CD4-positive, CD25-positive, alpha-beta regulatory T cell (primary cell): ENCODE measurements at regions not wholly inside any gene's neighbourhood (a gene's known extent, or its start where the extent isn't known, plus 50 kb on each side); places are given as distances from the start of the nearest gene placed in this dataset.

Experiments used
- ATAC-seq, 2 donors: fragments of 150-1000 bp; cut with Tn5 transposase; one replicate each; pipeline ENCODE4 v1.10.0; 2021; ENCODE audit warnings: low read depth in 2 of 2, moderate number of reproducible peaks in 2 of 2, moderate library complexity in 1 of 2
- DNase-seq, 3 donors: peaks; one replicate each; pipeline versions ENCODE4 v3.0.0 to v3.0.0-alpha.2; 2012 to 2022; ENCODE audit warnings: mixed read lengths in 1 of 3
- H3K27ac ChIP-seq: one replicate; pipeline ENCODE4 v1.7.0; 2013; ENCODE audit warnings: mild to moderate bottlenecking, low read length; ENCODE audit not compliant: insufficient read depth, poor library complexity, severe bottlenecking
- H3K27me3 ChIP-seq: one replicate; pipeline ENCODE4 v1.7.0; 2013; ENCODE audit warnings: low read length; ENCODE audit not compliant: control insufficient read depth, insufficient read depth
- H3K36me3 ChIP-seq: one replicate; pipeline ENCODE4 v1.7.0; 2013; ENCODE audit warnings: mild to moderate bottlenecking, low read length, moderate library complexity; ENCODE audit not compliant: control insufficient read depth, insufficient read depth
- H3K4me1 ChIP-seq: 2 replicates; pipeline ENCODE4 v1.7.0; 2013; ENCODE audit warnings: mild to moderate bottlenecking, low read length; ENCODE audit not compliant: insufficient read depth, control insufficient read depth, poor library complexity, severe bottlenecking
- H3K4me3 ChIP-seq: one replicate; pipeline ENCODE4 v1.7.0; 2013; ENCODE audit warnings: low read depth, mild to moderate bottlenecking, low read length, moderate library complexity
- H3K9me3 ChIP-seq, 2 experiments: 1 replicate in 1 of 2; 2 replicates in 1 of 2; pipeline ENCODE4 v1.7.0; 2013; ENCODE audit warnings: low read length in 2 of 2, mild to moderate bottlenecking in 1 of 2, moderate library complexity in 1 of 2; ENCODE audit not compliant: control insufficient read depth in 2 of 2
- H3K27ac Mint-ChIP-seq, 3 donors: one replicate each; pipeline ENCODE4 v1.8.0; 2020 to 2022; ENCODE audit warnings: mild to moderate bottlenecking in 3 of 3, mixed read lengths in 3 of 3, moderate library complexity in 2 of 3
- H3K27me3 Mint-ChIP-seq: one replicate; pipeline ENCODE4 v1.8.0; 2022; ENCODE audit warnings: mild to moderate bottlenecking, mixed read lengths
- H3K36me3 Mint-ChIP-seq: one replicate; pipeline ENCODE4 v1.8.0; 2020; ENCODE audit warnings: mixed read lengths
- H3K4me1 Mint-ChIP-seq, 4 donors: one replicate each; pipeline ENCODE4 v1.8.0; 2020 to 2022; ENCODE audit warnings: mixed read lengths in 4 of 4, mild to moderate bottlenecking in 1 of 4
- H3K4me3 Mint-ChIP-seq, 4 donors: one replicate each; pipeline ENCODE4 v1.8.0; 2020 to 2022; ENCODE audit warnings: mild to moderate bottlenecking in 4 of 4, mixed read lengths in 4 of 4, moderate library complexity in 3 of 4
- H3K9me3 Mint-ChIP-seq, 7 donors: one replicate each; pipeline ENCODE4 v1.8.0; 2020 to 2022; ENCODE audit warnings: mixed read lengths in 7 of 7, mild to moderate bottlenecking in 3 of 7, moderate library complexity in 2 of 7

DNA sequence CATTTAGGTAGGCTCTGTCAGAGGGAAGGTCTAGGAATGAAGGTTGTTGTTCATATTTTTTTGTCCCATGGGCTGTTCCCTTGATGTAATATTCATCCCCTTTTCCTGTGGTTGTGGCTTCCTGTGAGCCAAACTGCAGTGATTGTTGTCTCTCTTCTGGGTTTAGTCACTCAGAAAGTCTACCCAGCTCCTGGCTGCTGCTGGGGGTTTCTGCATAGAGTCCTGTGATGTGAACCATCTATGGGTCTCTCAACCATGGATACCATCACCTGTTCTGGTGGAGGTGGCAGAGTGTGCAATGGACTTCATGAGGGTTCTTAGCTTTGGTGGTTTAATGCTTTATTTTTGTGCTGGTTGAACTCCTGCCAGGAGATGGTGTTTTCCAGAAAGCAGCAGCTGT, 122.8 kb downstream of the ZC4H2 start:
- peak overlapping the region in 3 of 4 donors; percentile 51 to 72 (median 69) for H3K4me3 Mint-ChIP-seq
- H3K27ac ChIP-seq = no peak overlapping the region
- no peak for ATAC-seq
- H3K9me3 ChIP-seq = peaks cover 10 to 29% of the 10 kb centered on the region in 2 experiments
- H3K27me3 Mint-ChIP-seq = no peaks in the 10 kb centered on the region
- H3K9me3 Mint-ChIP-seq = peaks cover 0 to 63% (median 9%) of the 10 kb centered on the region in 7 donors
- H3K27ac Mint-ChIP-seq = peak overlapping the region in 1 of 3 donors; percentile 73
- H3K36me3 ChIP-seq = no peaks in the 10 kb centered on the region
- peaks cover 14% of the 10 kb centered on the region for H3K4me1 ChIP-seq
- DNase-seq = no peak
- H3K4me1 Mint-ChIP-seq = peaks cover 0 to 58% (median 6%) of the 10 kb centered on the region in 4 donors
- H3K27me3 ChIP-seq = no peaks in the 10 kb centered on the region
- H3K36me3 Mint-ChIP-seq = peaks cover 27% of the 10 kb centered on the region
- H3K4me3 ChIP-seq = peak overlapping the region; percentile 26

DNA sequence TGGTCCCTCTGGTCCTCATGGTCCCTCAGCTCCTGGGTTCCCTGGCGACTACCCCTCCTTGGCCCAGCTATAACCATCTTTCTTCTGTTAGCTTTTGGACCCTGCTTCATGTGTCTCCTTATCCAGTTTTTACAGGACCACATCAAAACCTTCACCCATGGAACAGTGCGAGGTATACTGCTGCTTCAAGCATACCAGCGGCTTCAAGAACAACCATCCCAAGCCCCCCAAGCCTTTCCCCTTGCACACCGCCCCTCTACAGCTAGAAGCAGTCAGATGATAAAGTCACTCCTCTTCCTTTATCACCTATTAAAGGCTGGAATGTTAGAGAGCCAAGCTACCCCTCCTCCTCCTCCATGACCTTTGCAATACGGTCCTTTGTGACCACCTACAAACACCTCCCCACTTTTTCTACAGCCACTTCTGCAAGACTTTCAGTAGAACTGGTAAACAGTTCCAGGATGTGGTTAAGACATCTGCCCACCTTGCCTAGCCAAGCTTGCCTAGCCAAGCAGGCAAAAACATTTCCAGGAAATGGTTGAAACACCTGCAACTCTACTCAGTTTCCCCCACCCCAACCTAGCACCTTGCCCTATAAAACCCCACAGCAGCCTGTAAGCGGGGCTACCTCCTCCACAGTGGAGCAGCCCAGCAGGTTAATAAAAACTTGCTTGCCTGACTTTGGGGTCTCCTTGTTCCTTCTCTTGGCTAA, 125.7 kb downstream of the ZC4H2 start:
- Histone ChIP-seq H3K36me3 (no peaks in the 10 kb centered on the region), H3K9me3 (peaks cover 16 to 52% of the 10 kb centered on the region in 2 experiments), H3K27ac (peak overlapping the region; percentile 23), H3K4me1 (peaks cover 14% of the 10 kb centered on the region), H3K4me3 (peak overlapping the region; percentile 37), H3K27me3 (no peaks in the 10 kb centered on the region)
- peaks cover 15% of the 10 kb centered on the region for H3K36me3 Mint-ChIP-seq
- H3K4me3 Mint-ChIP-seq = peak overlapping the region in 3 of 4 donors; percentile 51 to 85 (median 81)
- peak overlapping the region in 1 of 3 donors; percentile 95 for H3K27ac Mint-ChIP-seq
- peaks cover 0 to 36% (median 8%) of the 10 kb centered on the region in 7 donors for H3K9me3 Mint-ChIP-seq
- H3K27me3 Mint-ChIP-seq = no peaks in the 10 kb centered on the region
- peak; percentile 37 to 52 for ATAC-seq
- DNase-seq = peak in 2 of 3 donors; percentile 29 to 78
- H3K4me1 Mint-ChIP-seq = peaks cover 0 to 36% (median 5%) of the 10 kb centered on the region in 4 donors

GRCh38 chrX:64843224-64843623, 133.0 kb downstream of the ZC4H2 start:
- Mint-ChIP-seq H3K27ac (peak overlapping the region; percentile 80 to 91 (median 87)), H3K36me3 (peaks cover 12% of the 10 kb centered on the region), H3K27me3 (no peaks in the 10 kb centered on the region), H3K4me3 (peak overlapping the region; percentile 20 to 80 (median 60)), H3K4me1 (peaks cover 0 to 48% (median 10%) of the 10 kb centered on the region in 4 donors), H3K9me3 (peaks cover 0 to 27% (median 16%) of the 10 kb centered on the region in 7 donors)
- DNase-seq (no peak), ATAC-seq (no peak)
- no peaks in the 10 kb centered on the region for H3K36me3 ChIP-seq
- no peak overlapping the region for H3K27ac ChIP-seq
- H3K9me3 ChIP-seq = peaks cover 22 to 50% of the 10 kb centered on the region in 2 experiments
- peaks cover 21% of the 10 kb centered on the region for H3K4me1 ChIP-seq
- peak overlapping the region; percentile 19 for H3K4me3 ChIP-seq
- H3K27me3 ChIP-seq = no peaks in the 10 kb centered on the region

- Histone ChIP-seq H3K4me3 (peak overlapping the region; percentile 15), H3K9me3 (peaks cover 19 to 49% of the 10 kb centered on the region in 2 experiments), H3K27ac (no peak overlapping the region), H3K4me1 (peaks cover 21% of the 10 kb centered on the region), H3K27me3 (no peaks in the 10 kb centered on the region), H3K36me3 (no peaks in the 10 kb centered on the region)
- H3K27me3 Mint-ChIP-seq = no peaks in the 10 kb centered on the region
- ATAC-seq (peak in 1 of 2 donors; percentile 63), DNase-seq (peak in 2 of 3 donors; percentile 41 to 82)
- H3K4me1 Mint-ChIP-seq = peaks cover 0 to 48% (median 10%) of the 10 kb centered on the region in 4 donors
- H3K4me3 Mint-ChIP-seq = peak overlapping the region in 3 of 4 donors; percentile 43 to 80 (median 67)
- peak overlapping the region; percentile 80 to 95 (median 91) for H3K27ac Mint-ChIP-seq
- peaks cover 0 to 28% (median 16%) of the 10 kb centered on the region in 7 donors for H3K9me3 Mint-ChIP-seq
- H3K36me3 Mint-ChIP-seq = peaks cover 12% of the 10 kb centered on the region
These were observed 133.8 kb downstream of the ZC4H2 start for GRCh38 chrX:64842492-64842891.

GRCh38 chrX:64805683-64806082, 170.6 kb downstream of the ZC4H2 start:
- H3K27me3 ChIP-seq = no peaks in the 10 kb centered on the region
- no peaks in the 10 kb centered on the region for H3K36me3 ChIP-seq
- no peak for ATAC-seq
- H3K36me3 Mint-ChIP-seq = no peaks in the 10 kb centered on the region
- no peaks in the 10 kb centered on the region for H3K9me3 ChIP-seq
- peaks cover 5% of the 10 kb centered on the region for H3K27me3 Mint-ChIP-seq
- H3K27ac ChIP-seq = no peak overlapping the region
- DNase-seq = no peak
- peaks cover 0 to 23% (median 7%) of the 10 kb centered on the region in 7 donors for H3K9me3 Mint-ChIP-seq
- H3K4me1 Mint-ChIP-seq = peaks cover 0 to 12% (median 0%) of the 10 kb centered on the region in 4 donors
- H3K4me3 Mint-ChIP-seq = no peak overlapping the region
- H3K27ac Mint-ChIP-seq = no peak overlapping the region
- H3K4me3 ChIP-seq = no peak overlapping the region
- H3K4me1 ChIP-seq = no peaks in the 10 kb centered on the region

DNA sequence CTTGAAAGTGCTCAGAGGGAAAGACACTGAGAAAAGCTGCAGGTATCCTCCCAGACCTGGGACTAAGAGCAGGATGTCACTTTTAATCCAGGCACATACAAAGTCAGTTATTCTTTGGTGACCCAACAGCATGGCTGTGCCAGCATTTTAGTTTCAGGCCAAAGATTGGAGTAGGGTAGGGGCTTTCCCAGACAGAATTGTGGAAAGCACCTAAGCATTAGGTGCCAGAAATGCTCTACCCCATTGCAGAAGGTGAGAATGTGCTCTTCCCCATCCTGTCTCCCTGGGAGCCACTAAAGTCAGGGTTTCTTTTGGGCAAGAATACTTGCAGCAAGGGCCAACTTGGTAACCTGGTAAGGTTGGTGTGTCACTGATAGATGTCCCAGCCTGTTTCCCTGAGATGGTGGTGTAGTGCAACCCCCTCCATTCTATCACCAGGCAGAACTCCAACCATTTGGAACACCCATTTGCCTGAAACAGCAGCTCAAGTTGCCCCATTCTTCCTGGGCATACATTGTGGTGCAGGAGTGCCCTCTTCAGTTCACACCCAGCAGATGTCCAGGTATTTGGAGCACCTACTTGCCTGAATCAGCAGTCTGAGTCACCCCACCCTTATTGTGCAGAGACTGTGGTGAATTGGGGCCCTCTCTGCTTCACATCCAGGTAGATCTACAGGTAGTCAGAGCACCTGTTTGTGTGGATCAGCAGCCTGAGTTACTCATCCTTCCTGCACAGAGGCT, 183.5 kb downstream of the ZC4H2 start:
- Histone ChIP-seq H3K27me3 (no peaks in the 10 kb centered on the region), H3K9me3 (peaks cover 0 to 6% of the 10 kb centered on the region in 2 experiments), H3K4me1 (no peaks in the 10 kb centered on the region), H3K4me3 (no peak overlapping the region), H3K27ac (no peak overlapping the region), H3K36me3 (no peaks in the 10 kb centered on the region)
- no peak overlapping the region for H3K4me3 Mint-ChIP-seq
- H3K27ac Mint-ChIP-seq = no peak overlapping the region
- DNase-seq = no peak
- H3K4me1 Mint-ChIP-seq = no peaks in the 10 kb centered on the region
- ATAC-seq = no peak
- H3K36me3 Mint-ChIP-seq = no peaks in the 10 kb centered on the region
- peaks cover 3 to 21% (median 12%) of the 10 kb centered on the region in 7 donors for H3K9me3 Mint-ChIP-seq
- no peaks in the 10 kb centered on the region for H3K27me3 Mint-ChIP-seq

- Histone ChIP-seq H3K36me3 (no peaks in the 10 kb centered on the region), H3K4me1 (no peaks in the 10 kb centered on the region), H3K27me3 (no peaks in the 10 kb centered on the region), H3K9me3 (peaks cover 0 to 7% of the 10 kb centered on the region in 2 experiments), H3K4me3 (no peak overlapping the region), H3K27ac (no peak overlapping the region)
- no peak overlapping the region for H3K27ac Mint-ChIP-seq
- no peaks in the 10 kb centered on the region for H3K27me3 Mint-ChIP-seq
- no peak overlapping the region for H3K4me3 Mint-ChIP-seq
- ATAC-seq = no peak
- H3K9me3 Mint-ChIP-seq = peaks cover 0 to 13% (median 5%) of the 10 kb centered on the region in 7 donors
- peaks cover 0 to 2% (median 0%) of the 10 kb centered on the region in 4 donors for H3K4me1 Mint-ChIP-seq
- DNase-seq = no peak
- no peaks in the 10 kb centered on the region for H3K36me3 Mint-ChIP-seq
These were observed 193.3 kb downstream of the ZC4H2 start for GRCh38 chrX:64782923-64783322.
